NB4 (cell line): ENCODE measurements at regions not wholly inside any gene's neighbourhood (a gene's known extent, or its start where the extent isn't known, plus 50 kb on each side); places are given as distances from the start of the nearest gene placed in this dataset.

Experiments
- MAX ChIP-seq: IDR thresholded peaks from 2 replicates; pipeline ENCODE4 v1.6.1; 2011; ENCODE audit warnings: low read depth, low read length
- POLR2A ChIP-seq: IDR thresholded peaks from 2 replicates; pipeline ENCODE4 v1.6.1; 2011; ENCODE audit warnings: mild to moderate bottlenecking; ENCODE audit not compliant: insufficient read length; ENCODE audit errors: extremely low read depth

DNA sequence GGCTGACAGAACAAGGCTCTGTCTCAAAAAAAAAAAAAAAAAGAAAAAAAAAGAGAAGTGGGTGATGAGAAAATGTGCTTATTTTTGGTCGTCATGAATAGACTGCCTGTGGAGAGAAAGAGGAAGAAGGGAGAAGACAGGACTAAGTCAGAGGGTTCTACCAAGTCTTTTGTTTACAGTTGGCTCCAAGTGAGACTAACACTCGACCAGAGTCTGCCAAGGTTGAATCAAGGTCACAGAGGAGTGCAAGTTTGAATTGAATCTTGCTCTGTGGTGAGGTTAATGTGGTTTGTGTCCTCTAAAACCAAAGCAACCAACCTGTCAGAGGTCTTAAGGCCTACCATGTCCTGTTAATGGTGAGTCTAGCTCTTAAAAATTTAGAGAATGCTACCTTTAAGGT is 334.1 kb upstream of the GRM7 start:
- TF ChIP-seq POLR2A = no peak
- no peak for TF ChIP-seq MAX
